HG02571 (cell line): ENCODE measurements at regions not wholly inside any gene's neighbourhood (a gene's known extent, or its start where the extent isn't known, plus 50 kb on each side); places are given as distances from the start of the nearest gene placed in this dataset.

ENCODE experiments used
- ATAC-seq: cut with Tn5 transposase; IDR thresholded peaks from one replicate; pipeline ENCODE4 v1.9.1; 2021; ENCODE audit warnings: mild to moderate bottlenecking, moderate library complexity; ENCODE audit not compliant: unreplicated experiment

GRCh38 chr2:241924069-241924908, 54.8 kb downstream of the RTP5 start:
- ATAC-seq = no peak

DNA sequence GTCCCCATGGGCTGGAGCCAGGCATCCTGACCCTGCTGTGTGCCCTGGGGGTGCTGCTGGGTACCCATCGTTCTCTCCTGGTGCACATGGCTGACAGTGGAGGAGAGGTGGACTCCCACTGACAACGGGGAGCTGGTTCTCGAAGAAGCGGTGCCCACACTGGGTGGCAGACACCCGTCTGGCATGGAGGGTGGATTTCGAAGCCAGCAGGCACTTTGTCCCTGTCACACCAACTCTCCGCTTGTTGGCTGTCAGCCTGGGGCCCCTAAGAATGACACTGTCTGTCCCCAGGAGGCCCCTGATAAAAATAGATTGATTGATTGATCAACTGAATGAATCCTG, 55.4 kb downstream of the RTP5 start:
- no peak for ATAC-seq

DNA sequence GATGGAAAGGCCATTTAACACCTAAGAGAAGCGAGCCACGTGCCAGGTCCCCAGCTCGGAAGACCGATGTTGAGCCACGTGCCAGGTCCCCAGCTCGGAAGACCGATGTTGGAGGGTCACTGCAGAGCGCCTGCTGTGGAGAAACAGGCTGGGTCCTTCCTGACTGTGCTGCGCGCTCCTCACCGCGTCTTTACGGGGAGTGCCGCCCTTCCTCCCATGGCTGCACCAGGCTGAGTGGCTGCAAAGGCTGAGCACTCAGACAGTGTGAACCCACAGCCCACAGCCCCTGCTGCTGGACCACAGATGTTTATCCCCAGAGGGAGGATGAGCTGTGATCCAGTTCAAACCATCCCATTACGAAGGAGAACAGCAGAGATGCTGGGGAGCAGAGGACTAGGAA, 55.7 kb downstream of the RTP5 start:
- ATAC-seq = no peak

- no peak for ATAC-seq
These were observed 56.4 kb downstream of the RTP5 start for GRCh38 chr2:241925821-241926441.

DNA sequence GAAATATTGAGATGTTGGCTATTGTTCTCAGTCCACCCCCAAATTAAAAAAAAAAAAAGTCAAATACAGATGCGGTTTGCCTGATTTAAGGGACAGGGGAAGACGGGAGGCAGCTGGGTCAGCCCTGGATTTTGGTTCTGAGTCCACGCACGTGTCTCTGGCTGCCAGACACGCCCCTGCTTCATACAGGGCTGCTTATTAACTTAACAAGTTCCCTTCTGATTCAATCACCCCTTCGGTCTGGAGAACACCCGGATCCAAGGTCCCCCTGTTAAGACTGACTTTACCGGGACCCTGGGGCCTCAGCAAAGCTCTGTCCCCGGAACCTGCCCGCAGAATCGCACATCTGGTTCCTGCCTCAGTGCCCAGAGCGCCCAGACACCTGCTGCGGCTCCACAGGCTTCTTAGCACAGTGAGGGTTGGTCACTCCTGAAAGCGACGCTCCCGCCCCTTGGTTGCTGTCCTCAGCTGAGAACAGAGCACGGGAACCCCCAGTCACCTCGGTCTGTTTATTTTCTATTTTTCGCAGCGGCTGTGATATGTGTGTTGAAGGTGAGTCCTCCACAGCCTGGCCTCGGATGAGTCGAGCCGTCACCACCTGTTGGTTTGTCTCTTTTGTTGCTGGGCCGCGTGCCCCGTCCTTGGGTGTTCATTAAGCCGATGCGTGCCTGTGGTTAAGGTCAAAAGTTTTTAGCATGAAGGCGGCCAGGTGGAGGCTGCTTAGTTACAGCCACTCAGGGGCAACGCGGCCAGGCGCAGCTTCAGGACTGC, 57.2 kb downstream of the RTP5 start:
- ATAC-seq = no peak

- ATAC-seq = no peak
These were observed 60.3 kb downstream of the RTP5 start for GRCh38 chr2:241929551-241930490.

- ATAC-seq = no peak
These were observed 61.8 kb downstream of the RTP5 start for GRCh38 chr2:241931084-241931975.

DNA sequence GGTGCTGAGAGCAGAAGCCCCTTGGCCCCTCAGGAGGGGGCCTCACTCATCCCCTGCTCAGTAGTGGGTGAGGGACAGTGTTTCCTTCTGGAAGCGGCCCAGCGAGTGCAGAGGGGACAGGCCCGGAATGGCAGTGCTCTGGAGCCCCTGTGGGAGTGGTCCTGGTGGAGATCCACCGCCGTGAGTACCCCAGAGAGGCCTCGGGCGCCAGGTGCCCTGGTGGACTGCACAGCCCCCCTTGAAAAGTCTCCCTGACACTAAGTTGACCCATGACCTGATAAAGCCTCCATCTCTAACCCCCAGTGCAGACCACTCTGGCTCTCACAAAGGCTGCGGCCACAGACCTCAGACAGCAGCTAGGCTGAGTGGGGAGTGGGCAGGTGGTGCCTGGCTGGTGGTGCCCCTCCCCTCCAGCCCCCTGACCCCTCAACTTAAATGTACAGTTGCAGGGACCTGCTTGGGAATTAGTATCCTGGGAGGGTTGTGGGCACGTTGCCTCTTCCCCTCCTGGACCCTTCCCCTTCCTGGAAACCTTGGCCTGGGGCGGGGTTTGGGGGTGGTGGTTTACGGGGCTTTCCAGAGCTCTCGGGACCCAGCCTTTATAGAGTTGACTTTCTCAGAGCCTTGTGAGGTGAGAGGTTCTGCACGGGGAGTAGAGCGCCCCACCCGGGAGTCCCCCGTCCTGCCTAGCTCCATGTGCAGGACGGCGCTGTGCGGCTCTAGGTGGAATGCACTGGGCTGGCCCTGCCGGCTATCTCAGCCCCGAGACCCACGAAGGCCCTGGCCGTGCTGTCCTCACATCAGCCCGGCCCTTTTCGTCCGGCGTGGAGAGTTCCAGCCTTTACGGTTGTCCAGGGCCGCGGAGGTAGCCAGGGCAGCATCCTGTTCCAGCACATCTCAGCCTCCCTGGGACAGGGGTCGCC, 62.7 kb downstream of the RTP5 start:
- no peak for ATAC-seq

GRCh38 chr2:241932899-241933178, 63.3 kb downstream of the RTP5 start:
- no peak for ATAC-seq

GRCh38 chr2:241933179-241933911, 63.8 kb downstream of the RTP5 start:
- no peak for ATAC-seq

DNA sequence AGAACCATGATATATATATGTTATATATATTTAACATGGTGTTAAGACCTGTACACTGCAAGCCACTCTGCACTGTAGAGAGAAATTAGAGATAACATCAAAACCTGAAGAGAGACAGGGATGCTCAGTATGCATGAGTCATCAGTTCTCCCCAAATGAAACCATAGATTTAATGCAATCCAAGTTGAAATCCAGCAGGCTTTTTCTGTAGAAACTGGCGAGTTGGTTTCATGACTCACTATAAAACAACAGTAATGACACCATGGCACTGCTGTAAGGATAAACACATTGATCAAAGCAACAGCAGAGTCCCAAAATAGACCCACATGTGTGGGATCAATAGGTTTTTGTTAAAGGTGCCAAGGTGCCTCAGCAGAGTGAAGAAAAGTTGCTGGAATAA, 65.8 kb downstream of the RTP5 start:
- ATAC-seq = no peak

DNA sequence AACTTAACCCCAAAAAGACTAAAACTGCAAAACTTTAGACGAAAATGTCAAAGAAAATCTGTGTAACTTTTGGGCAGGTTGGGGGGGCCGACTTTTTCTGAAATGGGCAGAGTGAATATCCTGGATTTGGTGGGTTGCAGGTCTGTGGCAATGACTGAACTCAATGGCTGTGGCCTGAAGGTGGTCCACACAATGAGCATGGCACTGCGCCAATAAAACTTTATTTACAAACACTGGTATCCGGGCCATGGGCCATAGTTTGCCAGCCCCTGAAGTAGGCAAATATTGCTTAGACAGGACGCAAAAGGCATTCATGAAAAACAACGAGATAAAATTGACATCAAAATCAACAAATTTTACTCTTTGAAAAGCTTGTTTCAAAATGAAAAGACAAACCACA, 66.2 kb downstream of the RTP5 start:
- no peak for ATAC-seq

GRCh38 chr2:241936457-241937133, 67.1 kb downstream of the RTP5 start:
- no peak for ATAC-seq

DNA sequence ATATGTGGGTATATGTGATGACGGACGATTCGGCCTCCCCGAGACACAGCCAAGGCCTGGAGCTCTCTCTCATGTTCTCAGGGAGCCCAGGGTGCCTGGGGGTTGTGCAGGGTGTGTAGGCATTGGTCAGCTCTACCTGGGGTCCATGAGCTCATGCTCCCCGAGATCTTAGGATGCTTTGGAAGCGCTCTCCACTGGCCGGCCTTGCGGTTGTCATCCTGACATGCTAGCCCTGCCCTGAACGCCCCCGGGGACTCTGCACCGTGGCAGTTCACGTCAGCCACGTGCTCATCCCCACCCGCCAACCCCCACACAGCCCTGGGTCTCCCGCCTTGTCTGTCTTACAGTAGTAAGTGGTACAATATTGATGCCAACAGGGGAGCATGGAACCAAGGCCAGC, 67.8 kb downstream of the RTP5 start:
- ATAC-seq = no peak

DNA sequence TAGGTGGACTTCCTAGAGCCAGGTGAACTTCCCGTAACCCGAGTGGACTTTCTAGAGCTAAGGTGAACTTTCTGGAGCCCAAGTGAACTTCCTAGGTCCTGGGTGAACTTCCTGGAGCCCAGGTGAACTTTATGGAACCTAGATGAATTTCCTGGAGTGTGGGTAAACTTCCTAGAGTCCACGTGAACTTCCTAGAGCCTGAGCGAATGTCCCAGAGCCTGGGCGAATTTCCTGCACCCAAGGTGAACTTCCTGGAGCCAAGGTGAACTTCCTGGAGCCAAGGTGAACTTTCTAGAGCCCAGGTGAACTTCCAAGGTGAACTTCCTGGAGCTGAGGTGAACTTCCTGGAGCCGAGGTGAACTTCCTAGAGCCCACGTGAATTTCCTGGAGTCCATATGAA, 70.0 kb downstream of the RTP5 start:
- no peak for ATAC-seq

GRCh38 chr2:241940329-241940728, 70.8 kb downstream of the RTP5 start:
- no peak for ATAC-seq

- ATAC-seq = no peak
These were observed 72.3 kb downstream of the RTP5 start for GRCh38 chr2:241941691-241942301.
